K562 (cell line): ENCODE measurements at regions not wholly inside any gene's neighbourhood (a gene's known extent, or its start where the extent isn't known, plus 50 kb on each side); places are given as distances from the start of the nearest gene placed in this dataset.

Experiments used
- ATAC-seq: fragments of 200-7000 bp; cut with Tn5 transposase; 3 replicates; pipeline ENCODE4 v1.9.1; 2020; ENCODE audit warnings: moderate library complexity
- BruUV-seq: library from RNA; stranded (reverse); fragments of 400-500 nt; replicated peaks from 2 replicates; lab custom pipeline; 2021; lab: Mats Ljungman, UMichigan
- CTCF ChIA-PET: fragments of 300-600 bp; formaldehyde crosslinking; extraction: SDS; loops from one replicate; lab custom pipeline; 2021; ENCODE audit warnings: low intra/inter-chr PET ratio; lab: Yijun Ruan, JAX
- POLR2A ChIA-PET: fragments of 300-600, 350-650 bp; sonication (Branson Sonifier 250); formaldehyde crosslinking; extraction: SDS; loops from one replicate; lab custom pipeline; 2021; ENCODE audit warnings: antibody characterized with exemption, inconsistent platforms; lab: Yijun Ruan, JAX
- DNase-seq, 4 experiments: peaks; one replicate each; pipeline versions ENCODE4 v3.0.0 to v3.0.0-alpha.2; 2011 to 2018; ENCODE audit warnings: low spot score in 3 of 4, mixed read lengths in 3 of 4; ENCODE audit errors: extremely low read depth in 1 of 4
- FAIRE-seq: peaks from 2 replicates; lab custom pipeline; 2011; peaks lifted over from hg19 to GRCh38; lab: Jason Lieb, UNC
- H2AFZ ChIP-seq: 2 replicates; pipeline ENCODE4 v1.6.0; 2011; ENCODE audit warnings: low read depth, low read length, control low read depth, inconsistent platforms
- H3K27ac ChIP-seq: fragments of 200-600 bp; 3 replicates; pipeline ENCODE4 v1.8.0; 2011; ENCODE audit warnings: low read depth, mild to moderate bottlenecking, control low read depth, inconsistent platforms, low read length, moderate library complexity, mixed read lengths; ENCODE audit errors: extremely low read depth
- H3K27me3 ChIP-seq, 2 experiments: fragments of 300-600 bp in 1 of 2; 2 replicates in 1 of 2; 3 replicates in 1 of 2; pipeline versions ENCODE4 v1.6.0 to v1.8.0; 2011; ENCODE audit warnings: inconsistent platforms in 2 of 2, low read length in 2 of 2, mild to moderate bottlenecking in 1 of 2, mixed read lengths in 1 of 2, moderate library complexity in 1 of 2; ENCODE audit not compliant: control insufficient read depth in 2 of 2, insufficient read depth in 2 of 2
- H3K36me3 ChIP-seq: fragments of 300-600 bp; 3 replicates; pipeline ENCODE4 v1.8.0; 2011; ENCODE audit warnings: mild to moderate bottlenecking, low read length, inconsistent platforms; ENCODE audit not compliant: control insufficient read depth, insufficient read depth
- H3K4me1 ChIP-seq, 2 experiments: fragments of 200-600 bp in 1 of 2; replicated peaks in 1 of 2; 2 replicates in 1 of 2; 3 replicates in 1 of 2; pipeline versions ENCODE4 v1.5.1 to v1.8.0; 2011; ENCODE audit warnings: inconsistent platforms in 2 of 2, low read length in 2 of 2, mild to moderate bottlenecking in 1 of 2, mixed read lengths in 1 of 2, moderate library complexity in 1 of 2; ENCODE audit not compliant: control insufficient read depth in 2 of 2, insufficient read depth in 2 of 2
- H3K4me2 ChIP-seq: 2 replicates; pipeline ENCODE4 v1.6.1; 2011; ENCODE audit warnings: low read length, control low read depth, inconsistent platforms, mixed read lengths; ENCODE audit not compliant: insufficient read depth
- H3K4me3 ChIP-seq: fragments of 200-600 bp; sonication (generic), shearing (Covaris generic); 2 replicates; pipeline ENCODE4 v1.5.1; 2016; ENCODE audit warnings: control low read depth, inconsistent platforms
- H3K79me2 ChIP-seq: fragments of 200-600 bp; 3 replicates; pipeline ENCODE4 v1.8.0; 2011; ENCODE audit warnings: low read length, inconsistent platforms; ENCODE audit not compliant: control insufficient read depth, insufficient read depth
- H3K9ac ChIP-seq, 2 experiments: 2 replicates each; pipeline versions ENCODE4 v1.6.0 to v1.6.1; 2011; ENCODE audit warnings: low read depth in 2 of 2, low read length in 2 of 2, control low read depth in 1 of 2, inconsistent platforms in 1 of 2, mild to moderate bottlenecking in 1 of 2, mixed read lengths in 1 of 2; ENCODE audit not compliant: insufficient read depth in 1 of 2
- H3K9me1 ChIP-seq: one replicate; pipeline ENCODE4 v1.6.0; 2011; ENCODE audit warnings: inconsistent platforms, mild to moderate bottlenecking, low read length, moderate library complexity; ENCODE audit not compliant: control insufficient read depth, insufficient read depth
- H3K9me3 ChIP-seq: replicated peaks from 2 replicates; pipeline ENCODE4 v1.5.1; 2011; ENCODE audit warnings: low read depth, low read length, inconsistent platforms; ENCODE audit not compliant: control insufficient read depth, insufficient read depth
- H4K20me1 ChIP-seq: replicated peaks from 2 replicates; pipeline ENCODE4 v1.6.1; 2011; ENCODE audit warnings: low read length, inconsistent platforms, mixed read lengths; ENCODE audit not compliant: control insufficient read depth, insufficient read depth
- CEBPG ChIP-seq, 3 experiments: fragments of 200-800 bp in 1 of 3; sonication (Bioruptor generic) in 1 of 3; sonication (generic) in 1 of 3; formaldehyde crosslinking in 1 of 3; IDR thresholded peaks in 2 of 3; conservative IDR thresholded peaks in 1 of 3; 2 replicates each; pipeline versions ENCODE4 v1.6.1 to v1.8.0; 2016 to 2022; ENCODE audit warnings: missing compliant biosample characterization in 2 of 3, missing genetic modification characterization in 2 of 3, mild to moderate bottlenecking in 1 of 3, missing genetic modification reagents in 1 of 3
- GTF2A2 ChIP-seq: IDR thresholded peaks from 2 replicates; pipeline ENCODE4 v1.6.1; 2016; ENCODE audit warnings: mild to moderate bottlenecking, missing genetic modification characterization, missing compliant biosample characterization
- JUND ChIP-seq, 2 experiments: IDR thresholded peaks; 2 replicates in 1 of 2; 3 replicates in 1 of 2; pipeline ENCODE4 v1.6.1; 2011; ENCODE audit warnings: borderline replicate concordance in 2 of 2, low read depth in 2 of 2, low read length in 2 of 2, improper control_type of control experiment in 1 of 2, missing biosample characterization in 1 of 2, missing genetic modification characterization in 1 of 2, missing genetic modification reagents in 1 of 2
- MAFF ChIP-seq: IDR thresholded peaks from 2 replicates; pipeline ENCODE4 v1.6.1; 2012; ENCODE audit warnings: low read length, improper control_type of control experiment
- MNT ChIP-seq, 2 experiments: fragments of 450-650 bp; conservative IDR thresholded peaks; 2 replicates each; pipeline ENCODE4 v1.6.1; 2017; ENCODE audit warnings: mild to moderate bottlenecking in 2 of 2, moderate library complexity in 2 of 2
- MTF1 ChIP-seq: fragments of 250-450 bp; sonication (Bioruptor Pico); IDR thresholded peaks from 2 replicates; pipeline ENCODE4 v1.9.0; 2021; ENCODE audit warnings: moderate library complexity, mild to moderate bottlenecking, inconsistent platforms, borderline replicate concordance
- MYNN ChIP-seq, 2 experiments: sonication (generic); formaldehyde crosslinking in 1 of 2; IDR thresholded peaks; 2 replicates each; pipeline versions ENCODE4 v1.5.0 to v1.6.1; 2016 to 2020; ENCODE audit warnings: antibody characterized with exemption in 1 of 2, missing genetic modification reagents in 1 of 2
- NR2F6 ChIP-seq: fragments of 450-650 bp; formaldehyde crosslinking; IDR thresholded peaks from 2 replicates; pipeline ENCODE4 v1.4.0; 2020; ENCODE audit warnings: mild to moderate bottlenecking
- PHTF2 ChIP-seq: fragments of 250-450 bp; sonication (Bioruptor Pico); IDR thresholded peaks from 2 replicates; pipeline ENCODE4 v1.5.0; 2021; ENCODE audit warnings: mild to moderate bottlenecking
- RFX5 ChIP-seq: IDR thresholded peaks from 2 replicates; pipeline ENCODE4 v1.6.1; 2011; ENCODE audit warnings: low read depth, mild to moderate bottlenecking, improper control_type of control experiment, low read length
- SNRNP70 ChIP-seq: fragments of 200-400 bp; formaldehyde crosslinking; optimal IDR thresholded peaks from 2 replicates; pipeline ENCODE3; 2017; ENCODE audit warnings: low read depth, low read length
- TCFL5 ChIP-seq: fragments of 250-450 bp; sonication (Bioruptor Pico); conservative IDR thresholded peaks from 2 replicates; pipeline ENCODE4 v1.6.1; 2021; ENCODE audit warnings: mild to moderate bottlenecking, moderate library complexity, matching md5 sums
- ZKSCAN1 ChIP-seq: fragments of 150-350 bp; IDR thresholded peaks from 2 replicates; pipeline ENCODE4 v1.6.1; 2016; ENCODE audit warnings: low read depth, low read length
- WGBS: fragments of 100-300 bp; shearing (Covaris generic); methylation state at CpG from one replicate; pipeline ENCODE4 v1.1.6; 2016; ENCODE audit warnings: low coverage, mixed read lengths; ENCODE audit not compliant: insufficient coverage; ENCODE audit errors: missing lambda C conversion rate; 5-methylcytosine and 5-hydroxymethylcytosine counted together
- in situ Hi-C: fragments of 300-500 bp; cut with MboI; formaldehyde crosslinking; loops from 4 replicates; pipeline ENCODE4 v1.15.0; 2018; ENCODE audit warnings: inconsistent platforms, mixed read lengths
- intact Hi-C: fragments of 100-400 bp; cut with micrococcal nuclease; formaldehyde crosslinking; loops from 2 replicates; pipeline ENCODE4 v1.14.2; 2022

- no peak for TF ChIP-seq RFX5
- no peak for TF ChIP-seq PHTF2 (CRISPR knock-in tag)
- no peak for TF ChIP-seq MYNN (IDR thresholded peaks at IDR 0.05)
- no peak for TF ChIP-seq MYNN (CRISPR knock-in tag; IDR thresholded peaks at IDR 0.05)
- no peak for TF ChIP-seq MTF1 (CRISPR knock-in tag)
- no peak for TF ChIP-seq ZKSCAN1
- no peak for TF ChIP-seq CEBPG (CRISPR knock-in tag; IDR thresholded peaks at IDR 0.05)
- TF ChIP-seq CEBPG (tag; conservative IDR thresholded peaks at IDR 0.05 in 1 of 2, IDR thresholded peaks at IDR 0.05 in 1 of 2) = no peak
- no peak for TF ChIP-seq MAFF
- no peak for TF ChIP-seq GTF2A2
- no peak for TF ChIP-seq TCFL5 (CRISPR knock-in tag)
- TF ChIP-seq MNT (conservative IDR thresholded peaks at IDR 0.05) = no peak
- no peak for TF ChIP-seq SNRNP70
- no peak for TF ChIP-seq NR2F6 (CRISPR knock-in tag)
- TF ChIP-seq JUND (IDR thresholded peaks at IDR 0.05; ENCODE audit: borderline replicate concordance, low read depth, low read length) = no peak
- TF ChIP-seq JUND (tag; IDR thresholded peaks at IDR 0.05; ENCODE audit: borderline replicate concordance, low read depth, low read length) = no peak
- in situ Hi-C loops = no loop called here
- WGBS = 2% methylated on average over 3 of the region's 3 CpGs
- FAIRE-seq = no peak
- intact Hi-C loops = no loop called here
- no peaks in the 10 kb centered on the region for H3K4me1 ChIP-seq
- BruUV-seq = no TSS peak
- H3K4me3 ChIP-seq = no peak overlapping the region
- no peaks in the 10 kb centered on the region for H3K79me2 ChIP-seq
- CTCF ChIA-PET = no interaction called here
- POLR2A ChIA-PET = no interaction called here
- no peak overlapping the region for H3K9ac ChIP-seq
- no peak overlapping the region for H2AFZ ChIP-seq
- no peaks in the 10 kb centered on the region; the same call in 1 of the 2 replicates for H3K9me3 ChIP-seq
- H3K36me3 ChIP-seq = no peaks in the 10 kb centered on the region
- H3K27me3 ChIP-seq = no peaks in the 10 kb centered on the region
- no peak for ATAC-seq
- H3K27ac ChIP-seq = no peak overlapping the region
- no peaks in the 10 kb centered on the region for H4K20me1 ChIP-seq
- H3K9me1 ChIP-seq = no peaks in the 10 kb centered on the region
- DNase-seq = no peak
- no peak overlapping the region for H3K4me2 ChIP-seq
Measured at GRCh38 chr1:98278055-98278454, 357.2 kb upstream of the DPYD start.
